ENCODE measurements at regions not wholly inside any gene's neighbourhood (a gene's known extent, or its start where the extent isn't known, plus 50 kb on each side); places are given as distances from the start of the nearest gene placed in this dataset.
"Not testable (repeated sequence)": the region's sequence is repeated elsewhere in the genome, so short reads cannot be mapped to it uniquely, and the experiment has no call there.

- not testable (repeated sequence) for DNase-seq
These were observed 186.1 kb upstream of the LMCD1 start for GRCh38 chr3:8315526-8315925.

- DNase-seq: peak; percentile 71
These were observed 183.7 kb upstream of the LMCD1 start for GRCh38 chr3:8317661-8318649.

- DNase-seq: peak; percentile 93
These were observed 181.5 kb upstream of the LMCD1 start for GRCh38 chr3:8319935-8320634.

- no peak for DNase-seq
These were observed 180.7 kb upstream of the LMCD1 start for GRCh38 chr3:8320711-8321458.

- DNase-seq: peak; percentile 57
These were observed 176.9 kb upstream of the LMCD1 start for GRCh38 chr3:8324747-8325146.

- no peak for DNase-seq
These were observed 176.3 kb upstream of the LMCD1 start for GRCh38 chr3:8325306-8325705.

GRCh38 chr3:8325833-8326232 lies 175.8 kb upstream of the LMCD1 start:
- not testable (repeated sequence) for DNase-seq

- no peak for DNase-seq
These were observed 173.9 kb upstream of the LMCD1 start for GRCh38 chr3:8327739-8328138.

- DNase-seq: no peak
These were observed 172.7 kb upstream of the LMCD1 start for GRCh38 chr3:8328967-8329366.

- no peak for DNase-seq
These were observed 172.0 kb upstream of the LMCD1 start for GRCh38 chr3:8329598-8329997.

GRCh38 chr3:8336456-8336855 lies 165.2 kb upstream of the LMCD1 start:
- no peak for DNase-seq

GRCh38 chr3:8338424-8338823 lies 163.2 kb upstream of the LMCD1 start:
- no peak for DNase-seq

GRCh38 chr3:8341821-8342247 lies 159.8 kb upstream of the LMCD1 start:
- DNase-seq: peak; percentile 74

GRCh38 chr3:8343058-8343457 lies 158.6 kb upstream of the LMCD1 start:
- DNase-seq: no peak

- DNase-seq: no peak
These were observed 156.2 kb upstream of the LMCD1 start for GRCh38 chr3:8345398-8345797.

- no peak for DNase-seq
These were observed 153.5 kb upstream of the LMCD1 start for GRCh38 chr3:8348076-8348475.

- DNase-seq: no peak
These were observed 149.1 kb upstream of the LMCD1 start for GRCh38 chr3:8352475-8352874.

GRCh38 chr3:8353364-8353763 lies 148.3 kb upstream of the LMCD1 start:
- DNase-seq: no peak

- no peak for DNase-seq
These were observed 146.3 kb upstream of the LMCD1 start for GRCh38 chr3:8355346-8355745.

- DNase-seq: not testable (repeated sequence)
These were observed 145.6 kb upstream of the LMCD1 start for GRCh38 chr3:8356066-8356465.

GRCh38 chr3:8357859-8358258 lies 143.8 kb upstream of the LMCD1 start:
- DNase-seq: no peak

GRCh38 chr3:8359133-8359532 lies 142.5 kb upstream of the LMCD1 start:
- DNase-seq: peak; percentile 60

GRCh38 chr3:8363200-8363599 lies 138.4 kb upstream of the LMCD1 start:
- DNase-seq: no peak

Data from fibroblast of skin of right biceps (primary cell).